C4-2B (cell line): ENCODE measurements at regions not wholly inside any gene's neighbourhood (a gene's known extent, or its start where the extent isn't known, plus 50 kb on each side); places are given as distances from the start of the nearest gene placed in this dataset.

ENCODE experiments used
- CTCF ChIP-seq: fragments of 450-650 bp; conservative IDR thresholded peaks from 2 replicates; pipeline ENCODE4 v1.5.1; 2017; ENCODE audit warnings: mild to moderate bottlenecking
- ZFX ChIP-seq: fragments of 450-650 bp; IDR thresholded peaks from 2 replicates; pipeline ENCODE4 v1.6.1; 2017

GRCh38 chr19:30249911-30250310 lies 122.3 kb upstream of the ZNF536 start:
- no peak for TF ChIP-seq CTCF
- TF ChIP-seq ZFX: no peak
